ENCODE measurements at regions not wholly inside any gene's neighbourhood (a gene's known extent, or its start where the extent isn't known, plus 50 kb on each side); places are given as distances from the start of the nearest gene placed in this dataset.

GRCh38 chr2:19416083-19416482, 57.7 kb upstream of the OSR1 start:
- no peak for TF ChIP-seq CTCF (IDR thresholded peaks at IDR 0.05; ENCODE audit: low read depth, low read length, poor library complexity, severe bottlenecking)
- TF ChIP-seq EZH2phosphoT487 (IDR thresholded peaks at IDR 0.05; ENCODE audit: borderline replicate concordance, low read length): no peak

Measured in DOHH2 (cell line).